Esophagus muscularis mucosa (tissue), 4 donors: ENCODE measurements at regions not wholly inside any gene's neighbourhood (a gene's known extent, or its start where the extent isn't known, plus 50 kb on each side); places are given as distances from the start of the nearest gene placed in this dataset.

Source experiments
- DNase-seq: peaks from one replicate; pipeline ENCODE4 v3.0.0-alpha.2; 2017; ENCODE audit errors: extremely low spot score
- H3K27ac ChIP-seq, 4 donors: fragments of 200-600 bp; sonication (generic); replicated peaks in 1 of 4; 1 replicate in 3 of 4; 2 replicates in 1 of 4; pipeline ENCODE4 v1.5.1; 2016 to 2019; ENCODE audit warnings: mild to moderate bottlenecking in 1 of 4
- H3K27me3 ChIP-seq, 4 donors: fragments of 200-600 bp; sonication (generic); one replicate each; pipeline versions ENCODE4 v1.5.1 to v1.6.0; 2016 to 2019
- H3K36me3 ChIP-seq, 4 donors: fragments of 200-600 bp; sonication (generic); one replicate each; pipeline ENCODE4 v1.5.1; 2016 to 2019
- H3K4me1 ChIP-seq, 4 donors: fragments of 200-600 bp; sonication (generic); one replicate each; pipeline ENCODE4 v1.5.1; 2016 to 2019
- H3K4me3 ChIP-seq, 4 donors: fragments of 200-600 bp; sonication (generic); 1 replicate in 2 of 4; 2 replicates in 2 of 4; pipeline ENCODE4 v1.5.1; 2016 to 2019; ENCODE audit warnings: mild to moderate bottlenecking in 4 of 4, moderate library complexity in 1 of 4
- H3K9me3 ChIP-seq, 4 donors: fragments of 200-600 bp; sonication (generic); 1 replicate in 3 of 4; 2 replicates in 1 of 4; pipeline ENCODE4 v1.5.1; 2016 to 2019
- CTCF ChIP-seq, 3 experiments: fragments of 200-600 bp in 2 of 3; fragments of 450-650 bp in 1 of 3; sonication (generic) in 2 of 3; IDR thresholded peaks; one replicate each; pipeline ENCODE4 v1.5.1; 2017 to 2019; ENCODE audit warnings: antibody characterized with exemption in 3 of 3, mild to moderate bottlenecking in 2 of 3, moderate library complexity in 1 of 3
- EP300 ChIP-seq: sonication (generic); formaldehyde crosslinking; IDR thresholded peaks from one replicate; pipeline ENCODE4 v1.6.1; 2017; ENCODE audit warnings: antibody characterized with exemption
- POLR2A ChIP-seq: fragments of 450-650 bp; IDR thresholded peaks from one replicate; pipeline ENCODE4 v1.6.1; 2017; ENCODE audit warnings: antibody characterized with exemption, moderate library complexity, mild to moderate bottlenecking, low read depth
- POLR2AphosphoS5 ChIP-seq, 2 donors: sonication (generic); formaldehyde crosslinking; IDR thresholded peaks; one replicate each; pipeline ENCODE4 v1.6.1; 2017; ENCODE audit warnings: antibody characterized with exemption in 2 of 2
- WGBS: methylation state at CpG from one replicate; pipeline ENCODE4 v1.1.5; 2018; 5-methylcytosine and 5-hydroxymethylcytosine counted together
- intact Hi-C: fragments of 100-400 bp; cut with DNase I; formaldehyde crosslinking; loops from one replicate; pipeline ENCODE4 v1.15.1; 2023

DNA sequence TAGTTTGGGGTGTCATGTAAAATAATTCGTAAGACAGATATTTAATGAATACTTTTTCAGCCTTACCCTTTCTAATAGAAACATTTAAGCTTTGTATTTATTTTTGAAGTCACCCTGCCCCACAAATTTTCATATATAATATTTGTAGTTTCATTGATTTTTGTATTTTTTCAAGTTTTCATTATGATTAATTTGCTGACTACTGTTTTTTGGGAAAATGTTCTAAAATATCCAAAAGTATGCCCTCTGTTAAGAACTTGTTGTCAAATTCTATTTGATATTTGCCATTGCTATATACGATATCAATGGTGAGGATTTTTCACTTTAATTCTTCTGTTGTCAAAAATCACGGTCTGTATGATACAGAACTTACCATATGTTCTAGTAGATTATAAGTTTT is 793.9 kb upstream of the CITED2 start:
- Histone ChIP-seq H3K9me3 (no peaks in the 10 kb centered on the region), H3K27me3 (no peaks in the 10 kb centered on the region), H3K4me3 (no peak overlapping the region), H3K27ac (no peak overlapping the region), H3K36me3 (no peaks in the 10 kb centered on the region), H3K4me1 (no peaks in the 10 kb centered on the region)
- intact Hi-C loops = no loop called here
- TF ChIP-seq CTCF (IDR thresholded peaks at IDR 0.05) (no peak), EP300 (no peak), POLR2AphosphoS5 (IDR thresholded peaks at IDR 0.05) (no peak), POLR2A (no peak)
- WGBS = 96% methylated on average over 3 of the region's 3 CpGs
- no peak for DNase-seq

DNA sequence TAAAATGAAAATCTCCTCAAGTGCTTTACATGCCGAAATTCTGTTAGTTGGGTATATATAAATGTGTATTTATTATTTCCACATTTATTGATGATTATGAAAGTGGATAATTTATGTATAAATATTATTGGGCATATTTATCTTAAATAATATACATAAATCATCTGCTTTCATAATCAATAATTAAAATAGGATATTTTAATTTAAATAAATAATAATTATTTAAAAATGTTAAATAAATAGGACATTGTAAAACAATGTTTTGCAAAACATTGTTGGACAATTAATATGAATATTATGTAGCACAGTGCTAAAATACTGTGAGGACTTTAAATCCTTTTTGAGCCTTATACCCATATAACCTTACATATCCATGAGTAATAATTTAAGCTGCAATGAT is 786.5 kb upstream of the CITED2 start:
- intact Hi-C loops = no loop called here
- 90% methylated on average over 1 of the region's 1 CpG for WGBS

DNA sequence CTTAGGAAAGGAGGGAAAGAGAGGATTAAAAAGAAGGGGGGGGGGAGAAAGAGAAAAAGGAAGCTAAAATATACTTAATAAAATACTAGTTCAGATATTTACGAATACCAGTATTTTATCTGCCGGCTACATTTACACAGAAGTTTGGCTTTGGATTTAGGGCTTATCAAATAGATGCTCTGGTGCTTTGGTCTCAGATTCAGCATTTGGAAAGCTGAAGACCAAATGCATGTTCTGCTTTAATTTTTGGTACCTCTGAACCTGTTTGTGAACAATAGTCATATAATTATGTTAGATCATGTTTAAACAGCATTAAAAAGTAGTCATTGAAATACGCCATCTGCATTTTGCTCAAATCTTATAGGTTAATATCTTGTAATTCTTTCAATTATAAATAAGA is 786.0 kb upstream of the CITED2 start:
- no peaks in the 10 kb centered on the region for H3K27me3 ChIP-seq
- WGBS = 92% methylated on average over 3 of the region's 3 CpGs
- TF ChIP-seq CTCF (IDR thresholded peaks at IDR 0.05) = no peak
- no peak for TF ChIP-seq POLR2A
- TF ChIP-seq POLR2AphosphoS5 (IDR thresholded peaks at IDR 0.05) = no peak
- no peak for TF ChIP-seq EP300
- no peaks in the 10 kb centered on the region for H3K9me3 ChIP-seq
- intact Hi-C loops = no loop called here
- H3K4me1 ChIP-seq = no peaks in the 10 kb centered on the region
- H3K27ac ChIP-seq = no peak overlapping the region
- DNase-seq = no peak
- no peak overlapping the region for H3K4me3 ChIP-seq
- no peaks in the 10 kb centered on the region for H3K36me3 ChIP-seq

More for the DNA sequence above, 786.5 kb upstream of the CITED2 start:
- no peak overlapping the region for H3K4me3 ChIP-seq
- no peaks in the 10 kb centered on the region for H3K4me1 ChIP-seq
- DNase-seq = no peak
- H3K36me3 ChIP-seq = no peaks in the 10 kb centered on the region
- no peak overlapping the region for H3K27ac ChIP-seq
- TF ChIP-seq POLR2AphosphoS5 (IDR thresholded peaks at IDR 0.05) = no peak
- no peak for TF ChIP-seq POLR2A
- no peaks in the 10 kb centered on the region for H3K27me3 ChIP-seq
- no peaks in the 10 kb centered on the region for H3K9me3 ChIP-seq

DNA sequence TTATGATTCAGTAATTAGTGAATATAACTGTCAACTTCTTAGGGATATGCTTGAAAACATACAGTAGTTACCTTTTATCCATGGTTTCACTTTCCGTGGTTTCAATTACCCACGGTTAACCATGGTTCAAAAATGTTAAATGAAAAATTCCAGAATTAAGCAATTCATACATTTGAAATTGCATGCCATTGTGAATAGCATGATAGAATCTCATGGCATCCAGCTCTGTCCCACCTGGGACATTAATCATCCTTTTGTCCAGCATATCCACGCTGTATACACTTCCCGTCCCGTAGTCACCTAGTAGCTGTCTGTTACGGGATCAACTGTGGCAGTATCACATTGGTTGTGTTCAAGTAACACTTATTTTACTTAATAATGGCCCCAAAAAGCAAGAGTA is 781.7 kb upstream of the CITED2 start:
- peaks cover 0 to 8% (median 3%) of the 10 kb centered on the region in 4 donors for H3K9me3 ChIP-seq
- TF ChIP-seq POLR2AphosphoS5 (IDR thresholded peaks at IDR 0.05) = no peak
- no peak for TF ChIP-seq CTCF (IDR thresholded peaks at IDR 0.05)
- TF ChIP-seq POLR2A = no peak
- TF ChIP-seq EP300 = no peak
- no peaks in the 10 kb centered on the region for H3K27me3 ChIP-seq
- no peak overlapping the region for H3K27ac ChIP-seq
- DNase-seq = no peak
- no peak overlapping the region for H3K4me3 ChIP-seq
- no peaks in the 10 kb centered on the region for H3K36me3 ChIP-seq
- 94% methylated on average over 6 of the region's 6 CpGs for WGBS
- H3K4me1 ChIP-seq = no peaks in the 10 kb centered on the region
- intact Hi-C loops = no loop called here

- DNase-seq = no peak
- intact Hi-C loops = no loop called here
- no peaks in the 10 kb centered on the region for H3K4me1 ChIP-seq
These were observed 781.1 kb upstream of the CITED2 start for GRCh38 chr6:140155451-140156126.

More at GRCh38 chr6:140155451-140156126, 781.1 kb upstream of the CITED2 start:
- Histone ChIP-seq H3K4me3 (no peak overlapping the region), H3K36me3 (no peaks in the 10 kb centered on the region), H3K27me3 (no peaks in the 10 kb centered on the region), H3K9me3 (peaks cover 0 to 8% (median 3%) of the 10 kb centered on the region in 4 donors), H3K27ac (no peak overlapping the region)
- no peak for TF ChIP-seq POLR2A
- TF ChIP-seq POLR2AphosphoS5 (IDR thresholded peaks at IDR 0.05) = no peak
- TF ChIP-seq CTCF (IDR thresholded peaks at IDR 0.05) = no peak
- no peak for TF ChIP-seq EP300
